ENCODE measurements at regions not wholly inside any gene's neighbourhood (a gene's known extent, or its start where the extent isn't known, plus 50 kb on each side); places are given as distances from the start of the nearest gene placed in this dataset.
"Not testable (repeated sequence)": the region's sequence is repeated elsewhere in the genome, so short reads cannot be mapped to it uniquely, and the experiment has no call there.

GRCh38 chr17:33723736-33724135 lies 430.6 kb upstream of the ASIC2 start:
- DNase-seq = not testable (repeated sequence)

- DNase-seq = peak; percentile 68
Observed at GRCh38 chr17:33725675-33726271, 432.7 kb upstream of the ASIC2 start.

GRCh38 chr17:33730131-33730530 lies 437.0 kb upstream of the ASIC2 start:
- peak; percentile 9 for DNase-seq

GRCh38 chr17:33732116-33732515 lies 439.0 kb upstream of the ASIC2 start:
- no peak for DNase-seq

- DNase-seq = no peak
Observed at GRCh38 chr17:33739714-33740113, 446.6 kb upstream of the ASIC2 start.

- no peak for DNase-seq
Observed at GRCh38 chr17:33745047-33745760, 452.1 kb upstream of the ASIC2 start.

GRCh38 chr17:33749171-33749570 lies 456.1 kb upstream of the ASIC2 start:
- DNase-seq = no peak

GRCh38 chr17:33750943-33751701 lies 458.0 kb upstream of the ASIC2 start:
- DNase-seq = peak; percentile 97

GRCh38 chr17:33751702-33752065 lies 458.6 kb upstream of the ASIC2 start:
- peak; percentile 56 for DNase-seq

GRCh38 chr17:33753452-33753851 lies 460.4 kb upstream of the ASIC2 start:
- DNase-seq = no peak

GRCh38 chr17:33756021-33756420 lies 462.9 kb upstream of the ASIC2 start:
- DNase-seq = no peak

GRCh38 chr17:33765871-33766270 lies 472.8 kb upstream of the ASIC2 start:
- no peak for DNase-seq

GRCh38 chr17:33766721-33767120 lies 473.6 kb upstream of the ASIC2 start:
- no peak for DNase-seq

GRCh38 chr17:33769066-33769465 lies 476.0 kb upstream of the ASIC2 start:
- DNase-seq = no peak

- no peak for DNase-seq
Observed at GRCh38 chr17:33776304-33776703, 478.8 kb upstream of the CCL2 start.

- DNase-seq = no peak
Observed at GRCh38 chr17:33776903-33777302, 478.2 kb upstream of the CCL2 start.

- peak; percentile 64 for DNase-seq
Observed at GRCh38 chr17:33777674-33778073, 477.4 kb upstream of the CCL2 start.

GRCh38 chr17:33778505-33779233 lies 476.4 kb upstream of the CCL2 start:
- DNase-seq = no peak

- peak; percentile 88 for DNase-seq
Observed at GRCh38 chr17:33779234-33779591, 475.9 kb upstream of the CCL2 start.

- no peak for DNase-seq
Observed at GRCh38 chr17:33785281-33785680, 469.8 kb upstream of the CCL2 start.

- DNase-seq = no peak
Observed at GRCh38 chr17:33786478-33786877, 468.6 kb upstream of the CCL2 start.

GRCh38 chr17:33789658-33790057 lies 465.4 kb upstream of the CCL2 start:
- DNase-seq = no peak

GRCh38 chr17:33797181-33797580 lies 457.9 kb upstream of the CCL2 start:
- no peak for DNase-seq

GRCh38 chr17:33798308-33798707 lies 456.8 kb upstream of the CCL2 start:
- DNase-seq = peak; percentile 18

Measured in NCI-H69 (cell line).